IPS-NIHi11 (cell line): ENCODE measurements at regions not wholly inside any gene's neighbourhood (a gene's known extent, or its start where the extent isn't known, plus 50 kb on each side); places are given as distances from the start of the nearest gene placed in this dataset.

Experiments
- DNase-seq: peaks from one replicate; pipeline ENCODE4 v3.0.0; 2012; ENCODE audit warnings: mixed read lengths, low spot score

GRCh38 chr20:17790296-17790695, 90.5 kb downstream of the BANF2 start:
- DNase-seq = no peak

- DNase-seq = no peak
Observed at GRCh38 chr20:17787816-17788215, 88.0 kb downstream of the BANF2 start.

DNA sequence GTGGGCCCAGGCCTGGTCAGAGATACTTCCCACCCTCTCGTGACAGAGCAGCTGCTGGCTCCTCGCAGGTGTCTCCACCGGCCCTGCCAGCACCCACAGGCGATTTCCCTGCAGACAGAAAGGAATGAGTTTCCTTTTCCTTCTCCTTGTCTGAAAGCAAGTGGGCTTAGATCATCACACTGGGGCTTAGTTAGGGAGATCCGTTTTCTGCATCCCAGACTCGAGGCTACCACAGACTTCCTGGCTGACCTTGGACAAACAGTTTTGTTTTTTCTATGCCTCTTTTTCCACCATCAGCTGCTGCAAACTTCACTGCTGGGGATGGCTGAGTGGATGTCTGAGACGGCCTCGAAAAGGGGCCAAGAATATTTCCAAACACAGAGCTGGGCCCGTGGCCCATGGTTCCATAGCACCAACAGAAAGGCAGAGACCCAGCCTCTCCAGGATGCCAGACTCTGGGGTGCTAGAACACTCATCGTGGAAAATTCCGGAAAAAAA, 86.5 kb downstream of the BANF2 start:
- no peak for DNase-seq
